ENCODE measurements at regions not wholly inside any gene's neighbourhood (a gene's known extent, or its start where the extent isn't known, plus 50 kb on each side); places are given as distances from the start of the nearest gene placed in this dataset.

GRCh38 chr9:12614488-12614887 lies 78.7 kb upstream of the TYRP1 start:
- TF ChIP-seq CTCF (IDR thresholded peaks at IDR 0.05; ENCODE audit: low read depth, low read length, missing control alignments): no peak
- DNase-seq (ENCODE audit: low read depth): no peak
- no peak overlapping the region for H3K4me3 ChIP-seq (ENCODE audit: low read depth, low read length)

- no peak for TF ChIP-seq CTCF (IDR thresholded peaks at IDR 0.05; ENCODE audit: low read depth, low read length, missing control alignments)
- no peak overlapping the region for H3K4me3 ChIP-seq (ENCODE audit: low read depth, low read length)
- no peak for DNase-seq (ENCODE audit: low read depth)
These were observed 74.2 kb upstream of the TYRP1 start for GRCh38 chr9:12618956-12619355.

GRCh38 chr9:12625844-12626243 lies 67.3 kb upstream of the TYRP1 start:
- no peak for DNase-seq (ENCODE audit: low read depth)
- TF ChIP-seq CTCF (IDR thresholded peaks at IDR 0.05; ENCODE audit: low read depth, low read length, missing control alignments): no peak

GRCh38 chr9:12627096-12627495 lies 66.1 kb upstream of the TYRP1 start:
- DNase-seq (ENCODE audit: low read depth): no peak
- no peak overlapping the region for H3K4me3 ChIP-seq (ENCODE audit: low read depth, low read length)
- TF ChIP-seq CTCF (IDR thresholded peaks at IDR 0.05; ENCODE audit: low read depth, low read length, missing control alignments): no peak

More at GRCh38 chr9:12625844-12626243, 67.3 kb upstream of the TYRP1 start:
- H3K4me3 ChIP-seq (ENCODE audit: low read depth, low read length): no peak overlapping the region

- no peak for DNase-seq (ENCODE audit: low read depth)
- no peak for TF ChIP-seq CTCF (IDR thresholded peaks at IDR 0.05; ENCODE audit: low read depth, low read length, missing control alignments)
- no peak overlapping the region for H3K4me3 ChIP-seq (ENCODE audit: low read depth, low read length)
These were observed 64.6 kb upstream of the TYRP1 start for GRCh38 chr9:12628546-12628945.

- no peak overlapping the region for H3K4me3 ChIP-seq (ENCODE audit: low read depth, low read length)
- DNase-seq (ENCODE audit: low read depth): no peak
- no peak for TF ChIP-seq CTCF (IDR thresholded peaks at IDR 0.05; ENCODE audit: low read depth, low read length, missing control alignments)
These were observed 64.1 kb upstream of the TYRP1 start for GRCh38 chr9:12629067-12629466.

GRCh38 chr9:12631866-12632265 lies 61.3 kb upstream of the TYRP1 start:
- DNase-seq (ENCODE audit: low read depth): no peak
- TF ChIP-seq CTCF (IDR thresholded peaks at IDR 0.05; ENCODE audit: low read depth, low read length, missing control alignments): no peak
- H3K4me3 ChIP-seq (ENCODE audit: low read depth, low read length): no peak overlapping the region
